Bronchial epithelial cell (primary cell): ENCODE measurements at regions not wholly inside any gene's neighbourhood (a gene's known extent, or its start where the extent isn't known, plus 50 kb on each side); places are given as distances from the start of the nearest gene placed in this dataset.

Source experiments
- DNase-seq: peaks from one replicate; pipeline ENCODE4 v3.0.0-alpha.2; 2010; ENCODE audit warnings: low read depth
- FAIRE-seq: peaks from 2 replicates; lab custom pipeline; 2011; peaks lifted over from hg19 to GRCh38; lab: Jason Lieb, UNC
- H3K27me3 ChIP-seq: 2 replicates; pipeline ENCODE4 v1.5.1; 2011; ENCODE audit warnings: low read length; ENCODE audit not compliant: control insufficient read depth, insufficient read depth
- H3K36me3 ChIP-seq: 2 replicates; pipeline ENCODE4 v1.5.1; 2011; ENCODE audit warnings: low read length; ENCODE audit not compliant: control insufficient read depth, insufficient read depth
- H3K4me3 ChIP-seq: 2 replicates; pipeline ENCODE4 v1.5.1; 2011; ENCODE audit warnings: mild to moderate bottlenecking, low read depth, low read length, control low read depth
- CTCF ChIP-seq: IDR thresholded peaks from 2 replicates; pipeline ENCODE4 v1.5.1; 2011; ENCODE audit warnings: mild to moderate bottlenecking, moderate library complexity, low read length, control low read depth, inconsistent platforms; ENCODE audit not compliant: insufficient read depth, severe bottlenecking

- TF ChIP-seq CTCF: no peak
- FAIRE-seq: no peak
- H3K4me3 ChIP-seq: no peak overlapping the region
- DNase-seq: no peak
- H3K36me3 ChIP-seq: no peaks in the 10 kb centered on the region
- no peaks in the 10 kb centered on the region for H3K27me3 ChIP-seq
Measured at GRCh38 chr4:178339769-178340168, 897.5 kb upstream of the AGA start.

GRCh38 chr4:178340468-178340867 is 898.2 kb upstream of the AGA start:
- Histone ChIP-seq H3K27me3 (no peaks in the 10 kb centered on the region), H3K4me3 (no peak overlapping the region), H3K36me3 (no peaks in the 10 kb centered on the region)
- no peak for TF ChIP-seq CTCF
- DNase-seq (no peak), FAIRE-seq (no peak)

GRCh38 chr4:178344096-178344495 is 901.9 kb upstream of the AGA start:
- no peak for TF ChIP-seq CTCF
- no peak for DNase-seq
- no peaks in the 10 kb centered on the region for H3K27me3 ChIP-seq
- no peak for FAIRE-seq
- H3K36me3 ChIP-seq: no peaks in the 10 kb centered on the region
- H3K4me3 ChIP-seq: no peak overlapping the region

- H3K4me3 ChIP-seq: no peak overlapping the region
- no peak for TF ChIP-seq CTCF
- H3K27me3 ChIP-seq: no peaks in the 10 kb centered on the region
- DNase-seq (no peak), FAIRE-seq (no peak)
- H3K36me3 ChIP-seq: no peaks in the 10 kb centered on the region
Measured at GRCh38 chr4:178347111-178347510, 904.9 kb upstream of the AGA start.

- no peak for DNase-seq
- TF ChIP-seq CTCF: no peak
- FAIRE-seq: no peak
- Histone ChIP-seq H3K36me3 (no peaks in the 10 kb centered on the region), H3K4me3 (no peak overlapping the region), H3K27me3 (no peaks in the 10 kb centered on the region)
Measured at GRCh38 chr4:178349601-178350000, 907.4 kb upstream of the AGA start.

- FAIRE-seq (no peak), DNase-seq (no peak)
- no peak overlapping the region for H3K4me3 ChIP-seq
- no peak for TF ChIP-seq CTCF
- no peaks in the 10 kb centered on the region for H3K27me3 ChIP-seq
- H3K36me3 ChIP-seq: no peaks in the 10 kb centered on the region
Measured at GRCh38 chr4:178351185-178351584, 908.9 kb upstream of the AGA start.
